Stomach smooth muscle (tissue), 2 donors: ENCODE measurements at regions not wholly inside any gene's neighbourhood (a gene's known extent, or its start where the extent isn't known, plus 50 kb on each side); places are given as distances from the start of the nearest gene placed in this dataset.
"Not testable (repeated sequence)": the region's sequence is repeated elsewhere in the genome, so short reads cannot be mapped to it uniquely, and the experiment has no call there.

Experiments used
- H3K27ac ChIP-seq: one replicate; pipeline ENCODE4 v1.7.0; 2013; ENCODE audit warnings: mild to moderate bottlenecking, low read length, inconsistent platforms
- H3K27me3 ChIP-seq, 2 donors: one replicate each; pipeline ENCODE4 v1.7.0; 2013; ENCODE audit warnings: low read length in 2 of 2; ENCODE audit not compliant: insufficient read depth in 2 of 2, control insufficient read depth in 1 of 2
- H3K36me3 ChIP-seq, 2 donors: one replicate each; pipeline ENCODE4 v1.7.0; 2013; ENCODE audit warnings: low read length in 2 of 2; ENCODE audit not compliant: control insufficient read depth in 2 of 2, insufficient read depth in 2 of 2
- H3K4me1 ChIP-seq: one replicate; pipeline ENCODE4 v1.7.0; 2013; ENCODE audit warnings: low read length; ENCODE audit not compliant: control insufficient read depth, insufficient read depth
- H3K4me3 ChIP-seq, 2 donors: one replicate each; pipeline ENCODE4 v1.7.0; 2013; ENCODE audit warnings: low read length in 2 of 2
- H3K9ac ChIP-seq, 2 donors: one replicate each; pipeline ENCODE4 v1.7.0; 2013; ENCODE audit warnings: low read length in 2 of 2, mild to moderate bottlenecking in 1 of 2
- H3K9me3 ChIP-seq, 2 donors: one replicate each; pipeline ENCODE4 v1.7.0; 2013; ENCODE audit warnings: low read length in 2 of 2; ENCODE audit not compliant: control insufficient read depth in 2 of 2
- donor health status: healthy.
- donor health status: Pancreatic carcinoma.

GRCh38 chr11:121983901-121984300 lies 132.1 kb downstream of the BLID start:
- Histone ChIP-seq H3K4me1 (no peaks in the 10 kb centered on the region), H3K4me3 (no peak overlapping the region), H3K27ac (no peak overlapping the region)

GRCh38 chr11:121977914-121978313 lies 138.1 kb downstream of the BLID start:
- not testable (repeated sequence) for H3K27ac ChIP-seq, H3K9ac ChIP-seq, H3K27me3 ChIP-seq, H3K9me3 ChIP-seq, H3K4me1 ChIP-seq, H3K36me3 ChIP-seq, H3K4me3 ChIP-seq

More at GRCh38 chr11:121983901-121984300, 132.1 kb downstream of the BLID start:
- Histone ChIP-seq H3K9ac (no peak overlapping the region), H3K27me3 (no peaks in the 10 kb centered on the region), H3K9me3 (no peaks in the 10 kb centered on the region), H3K36me3 (no peaks in the 10 kb centered on the region)

GRCh38 chr11:121968638-121969037 lies 147.4 kb downstream of the BLID start:
- Histone ChIP-seq H3K4me3 (no peak overlapping the region), H3K4me1 (peaks cover 4% of the 10 kb centered on the region), H3K27me3 (no peaks in the 10 kb centered on the region), H3K36me3 (no peaks in the 10 kb centered on the region), H3K9me3 (no peaks in the 10 kb centered on the region), H3K9ac (no peak overlapping the region), H3K27ac (no peak overlapping the region)

GRCh38 chr11:121967131-121967704 lies 148.8 kb downstream of the BLID start:
- no peak overlapping the region for H3K9ac ChIP-seq
- H3K9me3 ChIP-seq, result no peaks in the 10 kb centered on the region
- H3K4me1 ChIP-seq, result peaks cover 4% of the 10 kb centered on the region
- no peaks in the 10 kb centered on the region for H3K27me3 ChIP-seq
- H3K36me3 ChIP-seq, result no peaks in the 10 kb centered on the region
- H3K27ac ChIP-seq, result no peak overlapping the region
- no peak overlapping the region for H3K4me3 ChIP-seq

GRCh38 chr11:121965330-121965729 lies 150.7 kb downstream of the BLID start:
- Histone ChIP-seq H3K9ac (no peak overlapping the region), H3K9me3 (no peaks in the 10 kb centered on the region), H3K36me3 (no peaks in the 10 kb centered on the region), H3K27me3 (no peaks in the 10 kb centered on the region), H3K4me3 (no peak overlapping the region), H3K4me1 (peaks cover 4% of the 10 kb centered on the region), H3K27ac (no peak overlapping the region)

- H3K27ac ChIP-seq, result no peak overlapping the region
- H3K36me3 ChIP-seq, result no peaks in the 10 kb centered on the region
- H3K27me3 ChIP-seq, result no peaks in the 10 kb centered on the region
- H3K4me1 ChIP-seq, result peaks cover 4% of the 10 kb centered on the region
- H3K9ac ChIP-seq, result no peak overlapping the region
- no peaks in the 10 kb centered on the region for H3K9me3 ChIP-seq
- no peak overlapping the region for H3K4me3 ChIP-seq
These were observed 151.4 kb downstream of the BLID start for GRCh38 chr11:121964591-121964990.

GRCh38 chr11:121963846-121964245 lies 152.2 kb downstream of the BLID start:
- not testable (repeated sequence) for H3K4me3 ChIP-seq, H3K36me3 ChIP-seq, H3K27ac ChIP-seq, H3K9ac ChIP-seq, H3K27me3 ChIP-seq, H3K4me1 ChIP-seq, H3K9me3 ChIP-seq

- no peak overlapping the region for H3K4me3 ChIP-seq
- no peak overlapping the region for H3K27ac ChIP-seq
- no peaks in the 10 kb centered on the region for H3K9me3 ChIP-seq
- H3K9ac ChIP-seq, result no peak overlapping the region
- peaks cover 4% of the 10 kb centered on the region for H3K4me1 ChIP-seq
- no peaks in the 10 kb centered on the region for H3K27me3 ChIP-seq
- H3K36me3 ChIP-seq, result no peaks in the 10 kb centered on the region
These were observed 154.7 kb downstream of the BLID start for GRCh38 chr11:121961321-121961801.

- Histone ChIP-seq H3K27me3 (no peaks in the 10 kb centered on the region), H3K9me3 (no peaks in the 10 kb centered on the region), H3K36me3 (no peaks in the 10 kb centered on the region), H3K4me3 (no peak overlapping the region), H3K9ac (no peak overlapping the region), H3K4me1 (no peaks in the 10 kb centered on the region), H3K27ac (no peak overlapping the region)
These were observed 157.1 kb downstream of the BLID start for GRCh38 chr11:121958971-121959325.

- Histone ChIP-seq H3K27me3 (no peaks in the 10 kb centered on the region), H3K4me3 (no peak overlapping the region), H3K9ac (no peak overlapping the region), H3K4me1 (no peaks in the 10 kb centered on the region), H3K9me3 (no peaks in the 10 kb centered on the region), H3K27ac (no peak overlapping the region), H3K36me3 (no peaks in the 10 kb centered on the region)
These were observed 157.6 kb downstream of the BLID start for GRCh38 chr11:121958323-121958970.

- Histone ChIP-seq H3K36me3 (no peaks in the 10 kb centered on the region), H3K9ac (no peak overlapping the region), H3K4me1 (no peaks in the 10 kb centered on the region), H3K27ac (no peak overlapping the region), H3K9me3 (no peaks in the 10 kb centered on the region), H3K27me3 (no peaks in the 10 kb centered on the region), H3K4me3 (no peak overlapping the region)
These were observed 162.9 kb downstream of the BLID start for GRCh38 chr11:121953122-121953521.
